Fibroblast of skin of right biceps (primary cell): ENCODE measurements at regions not wholly inside any gene's neighbourhood (a gene's known extent, or its start where the extent isn't known, plus 50 kb on each side); places are given as distances from the start of the nearest gene placed in this dataset.

Experiments used
- DNase-seq: peaks from one replicate; pipeline ENCODE4 v3.0.0-alpha.2; 2013

GRCh38 chr5:89981878-89982773, 427.4 kb downstream of the CETN3 start:
- peak; percentile 42 for DNase-seq

GRCh38 chr5:89981021-89981420, 428.5 kb downstream of the CETN3 start:
- DNase-seq = peak; percentile 17

- DNase-seq = no peak
Measured at GRCh38 chr5:89973516-89973915, 436.0 kb downstream of the CETN3 start.

GRCh38 chr5:89972901-89973300, 436.7 kb downstream of the CETN3 start:
- peak; percentile 68 for DNase-seq

- peak; percentile 49 for DNase-seq
Measured at GRCh38 chr5:89968958-89969381, 440.6 kb downstream of the CETN3 start.

- peak; percentile 78 for DNase-seq
Measured at GRCh38 chr5:89967771-89968444, 441.6 kb downstream of the CETN3 start.

GRCh38 chr5:89956838-89957237, 452.7 kb downstream of the CETN3 start:
- DNase-seq = no peak

- DNase-seq = no peak
Measured at GRCh38 chr5:89954916-89955315, 454.6 kb downstream of the CETN3 start.

GRCh38 chr5:89951876-89952275, 457.7 kb downstream of the CETN3 start:
- no peak for DNase-seq

- no peak for DNase-seq
Measured at GRCh38 chr5:89950234-89950633, 459.3 kb downstream of the CETN3 start.

- no peak for DNase-seq
Measured at GRCh38 chr5:89948977-89949376, 460.6 kb downstream of the CETN3 start.

- no peak for DNase-seq
Measured at GRCh38 chr5:89946916-89947315, 462.6 kb downstream of the CETN3 start.

- no peak for DNase-seq
Measured at GRCh38 chr5:89946508-89946907, 463.0 kb downstream of the CETN3 start.

GRCh38 chr5:89942171-89942570, 467.4 kb downstream of the CETN3 start:
- no peak for DNase-seq

- DNase-seq = peak; percentile 11
Measured at GRCh38 chr5:89936576-89936975, 473.0 kb downstream of the CETN3 start.

- DNase-seq = no peak
Measured at GRCh38 chr5:89934069-89934468, 475.5 kb downstream of the CETN3 start.

- peak; percentile 3 for DNase-seq
Measured at GRCh38 chr5:89932771-89933181, 476.8 kb downstream of the CETN3 start.

- peak; percentile 85 for DNase-seq
Measured at GRCh38 chr5:89930591-89931392, 478.8 kb downstream of the CETN3 start.

GRCh38 chr5:89929834-89930233, 479.7 kb downstream of the CETN3 start:
- no peak for DNase-seq

- DNase-seq = no peak
Measured at GRCh38 chr5:89929173-89929572, 480.4 kb downstream of the CETN3 start.

GRCh38 chr5:89922161-89922560, 487.4 kb downstream of the CETN3 start:
- DNase-seq = no peak

- no peak for DNase-seq
Measured at GRCh38 chr5:89917112-89917511, 492.4 kb downstream of the CETN3 start.

- no peak for DNase-seq
Measured at GRCh38 chr5:89916131-89916530, 493.4 kb downstream of the CETN3 start.
